GM12872 (cell line): ENCODE measurements at regions not wholly inside any gene's neighbourhood (a gene's known extent, or its start where the extent isn't known, plus 50 kb on each side); places are given as distances from the start of the nearest gene placed in this dataset.

Experiments
- TF ChIP-seq, protein P1 (sequence below): IDR thresholded peaks from 3 replicates; pipeline ENCODE4 v1.5.1; 2011; ENCODE audit warnings: low read depth, mild to moderate bottlenecking, low read length, moderate library complexity; ENCODE audit not compliant: insufficient read depth

DNA sequence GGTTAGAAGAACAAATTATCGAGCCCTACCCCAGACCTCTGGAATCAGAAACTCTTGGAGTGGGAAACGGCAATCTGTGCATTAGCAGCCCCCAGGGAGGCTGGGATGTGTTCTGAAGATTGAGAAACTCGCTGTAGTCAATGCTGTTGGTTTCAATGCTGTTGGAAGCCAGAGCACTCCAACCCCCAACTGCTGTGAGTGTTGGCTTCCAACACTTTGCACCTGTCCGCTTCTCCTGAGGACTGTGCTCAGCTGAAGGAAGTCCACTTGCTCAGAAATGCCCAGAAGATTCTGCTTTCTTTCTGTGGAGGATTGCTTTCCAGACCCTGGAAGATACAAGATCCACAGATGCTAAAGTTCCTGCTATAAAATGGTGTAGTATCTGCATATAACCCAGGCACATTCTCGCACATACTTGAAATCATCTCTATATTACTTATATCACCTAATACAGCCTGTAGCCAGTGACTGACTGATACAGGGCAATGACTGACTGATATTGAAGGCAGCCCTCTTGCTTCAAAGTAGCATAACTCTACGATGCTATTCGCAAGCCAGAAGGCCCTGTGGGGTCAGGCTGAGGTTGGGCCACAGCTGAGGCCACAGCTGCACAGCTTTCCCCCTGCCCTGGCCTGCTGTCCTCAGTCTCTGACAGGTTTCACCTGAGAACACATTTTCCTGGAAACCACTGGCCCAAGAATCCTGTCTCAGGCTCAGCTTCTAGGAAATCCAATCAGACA is 757.7 kb upstream of the ID2 start:
- TF ChIP-seq, protein P1, sequence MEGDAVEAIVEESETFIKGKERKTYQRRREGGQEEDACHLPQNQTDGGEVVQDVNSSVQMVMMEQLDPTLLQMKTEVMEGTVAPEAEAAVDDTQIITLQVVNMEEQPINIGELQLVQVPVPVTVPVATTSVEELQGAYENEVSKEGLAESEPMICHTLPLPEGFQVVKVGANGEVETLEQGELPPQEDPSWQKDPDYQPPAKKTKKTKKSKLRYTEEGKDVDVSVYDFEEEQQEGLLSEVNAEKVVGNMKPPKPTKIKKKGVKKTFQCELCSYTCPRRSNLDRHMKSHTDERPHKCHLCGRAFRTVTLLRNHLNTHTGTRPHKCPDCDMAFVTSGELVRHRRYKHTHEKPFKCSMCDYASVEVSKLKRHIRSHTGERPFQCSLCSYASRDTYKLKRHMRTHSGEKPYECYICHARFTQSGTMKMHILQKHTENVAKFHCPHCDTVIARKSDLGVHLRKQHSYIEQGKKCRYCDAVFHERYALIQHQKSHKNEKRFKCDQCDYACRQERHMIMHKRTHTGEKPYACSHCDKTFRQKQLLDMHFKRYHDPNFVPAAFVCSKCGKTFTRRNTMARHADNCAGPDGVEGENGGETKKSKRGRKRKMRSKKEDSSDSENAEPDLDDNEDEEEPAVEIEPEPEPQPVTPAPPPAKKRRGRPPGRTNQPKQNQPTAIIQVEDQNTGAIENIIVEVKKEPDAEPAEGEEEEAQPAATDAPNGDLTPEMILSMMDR = no peak

DNA sequence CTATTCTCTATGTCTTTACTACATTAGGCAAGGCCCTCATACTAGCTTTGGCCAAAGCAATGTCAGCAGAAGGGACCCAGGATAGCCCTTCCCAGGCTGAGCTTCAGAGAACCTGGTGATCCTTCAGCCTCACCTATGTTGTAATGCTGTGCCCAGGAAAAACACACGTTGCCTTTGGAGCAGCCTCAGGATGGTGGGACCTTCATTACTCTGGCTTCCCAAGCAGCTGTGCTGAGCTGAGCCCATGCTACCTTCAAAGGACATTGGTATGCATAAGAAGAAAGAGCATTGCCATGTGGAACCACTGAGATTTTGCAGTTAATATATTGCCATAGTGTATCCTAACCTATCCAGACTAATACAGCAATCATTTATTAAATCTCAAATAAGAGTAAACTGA is 756.4 kb upstream of the ID2 start:
- TF ChIP-seq, protein P1 = no peak

DNA sequence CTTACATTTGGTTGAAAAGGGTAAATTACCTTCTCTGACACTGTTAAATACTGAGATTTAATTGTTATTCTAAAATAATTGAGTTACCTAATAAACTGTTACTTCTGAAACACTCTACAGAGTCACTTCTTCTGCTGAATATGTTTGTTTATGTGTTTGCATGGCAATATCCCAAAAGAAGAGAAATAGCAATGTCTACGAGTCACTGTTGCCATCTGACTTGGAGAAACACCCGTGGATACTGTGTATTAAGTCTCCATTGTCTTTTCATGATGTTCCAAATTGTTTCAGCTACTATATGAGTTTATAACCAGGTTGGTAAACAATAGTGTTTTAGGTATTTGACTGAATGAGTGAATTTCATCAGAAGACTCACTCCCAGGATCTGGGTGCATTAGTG is 754.2 kb upstream of the ID2 start:
- TF ChIP-seq, protein P1 = no peak

DNA sequence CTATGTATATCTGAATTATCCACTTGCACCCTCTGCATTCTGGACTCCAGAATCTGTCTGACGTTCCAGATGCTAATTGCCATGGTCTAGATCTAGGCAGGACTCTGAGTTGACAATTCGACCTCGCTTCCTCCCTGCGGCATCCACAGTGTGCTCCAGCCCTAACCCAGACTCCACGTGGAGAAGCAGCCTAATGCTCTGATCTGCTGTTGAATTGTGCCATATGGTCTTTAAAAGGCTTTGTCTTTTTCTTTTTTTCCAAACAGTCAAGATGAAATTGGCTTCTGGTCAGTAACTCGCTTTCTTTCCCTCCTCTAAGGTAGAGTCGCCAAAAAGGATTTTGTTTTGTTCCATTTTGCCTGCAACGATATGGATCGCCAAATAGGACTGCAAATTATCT is 752.6 kb upstream of the ID2 start:
- TF ChIP-seq, protein P1 = no peak

DNA sequence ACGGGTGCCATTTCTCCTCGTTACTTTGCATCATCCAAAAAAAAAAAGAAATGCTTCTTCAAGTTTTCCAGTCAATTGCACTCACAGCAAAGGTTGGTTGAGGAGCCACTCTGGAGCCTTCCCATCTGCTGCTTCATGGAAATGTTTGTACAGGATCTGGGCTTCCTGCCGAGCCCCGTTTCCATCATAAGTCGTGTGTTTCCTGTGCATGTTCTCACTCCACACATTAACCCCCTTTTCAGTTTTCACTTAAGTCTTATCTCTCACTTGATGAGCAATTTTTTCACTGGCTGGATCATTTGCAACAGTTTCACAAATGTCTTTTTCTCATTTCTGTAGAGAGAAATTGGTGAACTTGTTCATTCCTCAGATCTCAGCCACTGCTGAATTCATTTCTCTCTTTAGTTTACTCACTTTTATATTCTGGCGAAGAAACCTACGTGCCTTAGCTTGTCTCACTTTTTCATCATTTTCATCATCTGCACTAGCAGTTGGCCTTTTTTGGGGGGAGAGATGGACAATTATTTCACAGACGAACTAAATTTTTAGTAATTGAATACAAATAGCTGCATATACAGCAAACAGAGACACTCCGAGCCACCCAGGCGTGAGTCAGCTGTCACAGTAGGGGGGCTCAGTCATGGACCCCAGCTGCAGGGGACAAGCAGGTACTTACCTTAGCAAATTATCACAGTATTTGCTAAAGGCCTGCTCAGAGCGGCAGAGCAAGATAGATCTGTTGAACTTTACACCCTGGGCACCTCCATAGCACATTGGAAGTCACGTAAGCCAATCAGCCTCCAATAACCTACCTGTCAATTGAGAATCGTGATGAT is 750.8 kb upstream of the ID2 start:
- TF ChIP-seq, protein P1 = no peak

DNA sequence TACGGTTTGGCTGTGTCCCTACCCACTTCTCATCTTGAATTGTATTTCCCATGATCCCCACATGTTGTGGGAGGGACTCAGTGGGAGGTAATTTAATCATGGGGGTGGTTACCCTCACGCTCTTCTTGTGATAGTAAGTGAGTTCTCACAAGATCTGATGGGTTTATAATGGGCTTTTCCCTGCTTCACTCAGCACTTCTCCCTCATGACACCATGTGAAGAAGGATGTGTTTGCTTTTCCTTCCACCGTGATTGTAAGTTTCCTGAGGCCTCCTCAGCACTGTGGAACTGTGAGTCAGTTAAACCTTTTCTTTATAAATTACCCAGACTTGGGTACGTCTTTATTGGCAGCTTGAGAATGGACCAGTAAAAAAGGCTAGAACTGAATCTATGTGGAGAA is 750.0 kb upstream of the ID2 start:
- TF ChIP-seq, protein P1 = no peak

DNA sequence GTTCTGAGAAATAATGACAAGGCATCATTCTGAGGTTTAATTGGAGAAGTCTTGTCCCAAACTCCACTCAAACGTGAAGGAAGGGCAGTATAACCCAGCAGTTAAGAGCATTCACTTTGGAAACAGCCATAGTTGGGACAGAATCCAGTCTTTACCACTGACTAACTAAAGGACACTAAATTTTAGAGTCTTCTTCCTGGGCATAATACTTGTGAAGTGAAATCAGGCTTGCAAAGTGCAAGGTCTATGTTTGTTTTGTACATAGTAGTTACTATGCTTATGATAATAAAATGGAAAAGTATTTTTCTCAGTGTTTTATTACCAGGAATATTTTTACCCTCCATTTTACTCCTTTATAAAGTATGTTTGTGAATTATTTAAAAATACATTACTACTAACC is 748.2 kb upstream of the ID2 start:
- TF ChIP-seq, protein P1 = no peak
